ENCODE measurements at regions not wholly inside any gene's neighbourhood (a gene's known extent, or its start where the extent isn't known, plus 50 kb on each side); places are given as distances from the start of the nearest gene placed in this dataset.

DNA sequence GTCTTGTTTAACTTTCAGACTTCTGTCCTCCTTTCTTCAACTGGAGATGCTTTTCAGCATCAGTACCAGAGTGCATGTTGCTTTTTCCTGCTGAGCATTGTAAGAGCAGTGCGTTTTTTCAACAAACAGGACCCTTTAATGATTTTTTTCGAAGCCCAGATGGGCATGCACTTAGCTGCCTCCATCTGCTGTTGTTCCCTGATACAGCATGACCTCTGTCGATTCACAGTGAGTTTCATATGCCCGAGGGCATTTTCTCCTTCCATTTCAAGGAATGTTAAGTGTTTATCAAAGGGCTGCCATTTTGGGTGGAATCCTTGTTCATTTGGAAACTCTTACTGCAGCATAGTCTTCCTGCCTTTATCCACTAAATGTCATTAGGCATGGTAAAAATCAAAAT is 428.6 kb downstream of the DTHD1 start:
- in situ Hi-C loops (cut with MboI; ENCODE audit: low sequenced_read_pairs), result no loop called here

- in situ Hi-C loops (cut with MboI; ENCODE audit: low sequenced_read_pairs), result no loop called here
These were observed 430.6 kb downstream of the DTHD1 start for GRCh38 chr4:36712013-36712412.

DNA sequence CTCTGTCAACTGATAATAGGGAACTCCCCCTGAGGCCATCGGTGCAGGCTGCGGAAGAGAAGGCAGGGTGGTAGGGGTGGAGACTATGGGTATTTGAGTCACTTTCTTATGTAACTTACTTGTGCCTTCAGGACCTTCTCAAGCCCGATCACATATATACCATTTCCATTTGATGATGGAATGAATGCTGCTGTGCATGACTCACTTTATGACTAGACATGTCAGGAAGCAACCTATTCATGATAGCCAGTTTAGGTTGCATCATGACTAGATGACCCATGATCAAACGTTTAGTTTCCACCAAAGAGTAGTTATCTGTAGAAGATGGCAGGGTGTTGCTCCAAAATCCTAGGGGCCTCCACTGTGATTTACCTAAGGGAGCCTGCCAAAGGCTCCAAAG is 435.5 kb downstream of the DTHD1 start:
- in situ Hi-C loops (cut with MboI; ENCODE audit: low sequenced_read_pairs), result no loop called here

DNA sequence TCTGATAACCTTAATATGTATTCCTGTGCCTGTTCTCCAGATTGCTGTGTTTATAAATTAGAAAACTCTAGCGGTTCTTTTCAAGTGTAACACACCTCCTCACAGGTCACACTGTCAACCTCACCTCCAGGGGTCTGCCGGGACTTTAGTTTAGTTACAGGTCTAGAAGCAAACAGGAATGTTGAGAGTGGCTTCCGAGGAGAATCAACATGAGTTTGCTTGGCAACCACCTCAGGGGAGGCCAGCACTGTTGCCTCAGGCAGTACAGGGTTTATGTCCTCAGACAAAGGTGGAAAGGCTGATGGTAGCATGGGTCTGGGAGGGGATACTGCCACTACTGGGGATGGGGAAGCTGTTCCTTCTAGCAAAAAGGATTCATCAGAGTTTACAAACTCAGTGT is 438.0 kb downstream of the DTHD1 start:
- in situ Hi-C loops (cut with MboI; ENCODE audit: low sequenced_read_pairs), result no loop called here

- in situ Hi-C loops (cut with MboI; ENCODE audit: low sequenced_read_pairs), result no loop called here
These were observed 441.6 kb downstream of the DTHD1 start for GRCh38 chr4:36722986-36723385.

GRCh38 chr4:36734334-36734733 is 452.9 kb downstream of the DTHD1 start:
- in situ Hi-C loops (cut with MboI; ENCODE audit: low sequenced_read_pairs), result no loop called here

- in situ Hi-C loops (cut with MboI; ENCODE audit: low sequenced_read_pairs), result no loop called here
These were observed 456.3 kb downstream of the DTHD1 start for GRCh38 chr4:36737691-36738090.

DNA sequence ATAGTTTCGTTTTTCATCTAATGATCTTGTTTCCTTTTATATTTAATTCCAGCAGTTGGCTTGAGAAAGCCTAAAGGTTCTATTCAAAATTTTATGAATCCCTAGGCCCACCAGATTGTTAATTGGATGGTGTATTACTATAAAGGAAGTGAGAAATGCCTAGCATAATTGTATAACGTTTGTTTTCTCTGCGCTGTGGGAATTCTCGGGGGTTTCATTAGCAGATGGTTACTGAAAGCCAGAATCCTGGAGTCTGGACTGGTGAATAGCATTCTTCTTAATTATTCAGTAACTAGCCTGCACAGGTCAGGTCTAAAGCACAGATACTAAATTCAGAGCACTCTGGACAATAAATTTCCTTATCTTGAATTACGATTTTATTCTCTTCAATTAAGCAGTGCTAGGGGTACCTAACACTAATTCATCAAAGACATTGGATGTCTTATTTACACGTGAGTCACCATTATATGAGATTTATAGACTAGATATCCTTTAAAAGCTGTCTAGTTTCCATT is 459.4 kb downstream of the DTHD1 start:
- in situ Hi-C loops (cut with MboI; ENCODE audit: low sequenced_read_pairs), result no loop called here

GRCh38 chr4:36747277-36748129 is 466.1 kb downstream of the DTHD1 start:
- in situ Hi-C loops (cut with MboI; ENCODE audit: low sequenced_read_pairs), result no loop called here

DNA sequence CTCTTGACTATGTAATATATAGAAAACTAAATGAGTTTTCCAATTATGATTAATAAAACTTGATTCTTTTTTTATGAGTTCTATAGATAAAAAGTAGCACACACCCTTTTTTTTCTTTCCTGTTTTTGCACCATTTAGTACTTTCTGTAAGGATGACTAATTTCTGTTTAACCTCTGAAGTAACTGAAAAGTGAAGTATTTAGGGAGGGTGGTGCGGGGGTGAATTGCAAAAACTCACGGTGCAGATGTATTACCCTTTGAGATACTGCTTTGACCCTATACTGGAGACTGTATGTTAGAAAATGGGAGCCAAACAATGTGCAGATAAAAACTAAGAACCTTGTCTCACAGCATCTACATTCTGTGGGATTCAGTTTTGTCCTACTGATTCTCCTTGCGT is 471.6 kb downstream of the DTHD1 start:
- in situ Hi-C loops (cut with MboI; ENCODE audit: low sequenced_read_pairs), result no loop called here

DNA sequence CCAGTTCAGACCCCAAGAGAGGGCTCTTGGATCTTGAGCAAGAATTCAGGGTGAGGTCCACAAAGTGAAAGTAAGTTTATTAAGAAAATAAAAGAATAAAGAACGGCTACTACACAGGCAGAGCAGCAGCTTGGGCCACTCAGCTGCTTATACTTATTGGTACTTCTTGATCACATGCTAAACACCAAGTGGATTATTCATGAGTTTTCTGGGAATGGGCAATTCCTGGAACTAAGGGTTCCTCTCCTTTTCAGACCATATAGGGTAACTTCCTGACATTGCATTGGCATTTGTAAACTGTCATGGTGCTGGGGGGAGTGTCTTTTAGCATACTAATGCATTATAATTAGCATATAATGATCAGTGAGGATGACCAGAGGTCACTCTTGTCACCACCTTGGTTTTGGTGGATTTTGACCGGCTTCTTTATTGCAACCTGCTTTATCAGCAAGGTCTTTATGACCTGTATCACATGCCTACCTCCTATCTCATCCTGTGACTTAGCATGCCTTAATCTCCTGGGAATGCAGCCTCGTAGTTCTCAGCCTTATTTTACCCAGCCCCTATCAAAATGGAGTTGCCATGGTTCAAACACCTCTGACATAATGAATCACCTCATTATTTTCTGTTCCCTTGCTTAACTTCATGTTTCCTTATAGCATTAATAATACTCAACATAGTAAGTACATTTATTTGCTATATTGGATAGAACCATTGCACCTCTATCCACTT is 476.3 kb downstream of the DTHD1 start:
- in situ Hi-C loops (cut with MboI; ENCODE audit: low sequenced_read_pairs), result no loop called here

DNA sequence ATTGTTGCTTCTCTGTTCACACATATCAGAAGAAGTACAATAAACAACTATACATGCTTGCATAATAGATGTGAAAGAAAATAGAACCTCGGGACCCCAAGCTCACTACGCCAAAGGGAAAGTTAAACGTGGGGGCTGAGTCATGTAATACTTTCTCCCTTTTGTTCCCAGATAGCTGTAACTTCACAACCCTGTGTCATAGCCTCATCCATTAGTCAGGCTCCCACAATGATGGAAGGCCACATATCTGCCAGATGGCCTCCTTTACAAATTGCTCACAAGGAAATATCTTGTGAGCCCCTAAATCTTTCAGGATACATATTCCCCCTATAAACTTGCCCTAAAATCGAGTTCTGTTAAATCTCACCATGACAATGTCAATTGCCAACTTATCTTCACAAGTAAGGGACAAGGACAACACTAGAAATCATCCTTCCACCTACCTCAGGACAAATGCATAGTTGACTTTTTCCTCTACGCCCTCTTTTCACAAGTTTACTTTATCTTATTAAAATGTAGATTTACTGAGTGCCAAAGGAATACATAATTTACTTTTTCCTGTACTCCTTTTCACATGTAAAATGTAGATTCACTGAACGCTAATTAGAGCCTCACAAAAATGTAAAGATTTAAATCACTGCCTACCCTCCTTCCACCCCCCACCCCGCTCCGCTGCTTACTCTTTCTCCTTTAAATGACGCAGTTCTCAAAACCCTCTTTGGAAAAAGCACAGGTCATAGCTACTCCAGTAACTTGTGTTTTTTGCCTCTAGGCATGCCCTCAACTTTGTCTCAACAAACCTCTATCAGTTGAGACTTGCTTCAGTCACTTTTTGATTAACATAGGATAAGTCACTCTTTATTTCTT is 477.1 kb downstream of the DTHD1 start:
- in situ Hi-C loops (cut with MboI; ENCODE audit: low sequenced_read_pairs), result no loop called here

DNA sequence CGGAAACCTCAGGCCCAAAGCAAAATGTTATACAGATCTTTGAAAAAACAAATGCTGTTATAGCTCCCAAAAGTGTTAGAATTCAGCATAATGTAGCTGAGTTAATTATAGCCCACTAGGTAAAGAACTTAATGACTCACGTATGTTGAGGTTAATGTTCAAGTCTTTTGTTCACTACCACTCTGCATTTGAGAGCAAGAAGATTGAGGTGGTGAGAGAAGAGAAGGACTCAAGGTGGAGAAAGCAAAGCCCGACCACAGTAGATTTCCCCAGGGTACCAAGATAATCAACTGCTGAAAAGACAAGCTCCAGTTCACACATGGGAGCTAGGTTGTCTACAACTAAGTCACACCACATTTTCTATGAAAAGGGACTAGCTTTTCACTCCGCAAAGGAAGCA is 480.2 kb downstream of the DTHD1 start:
- in situ Hi-C loops (cut with MboI; ENCODE audit: low sequenced_read_pairs), result no loop called here

DNA sequence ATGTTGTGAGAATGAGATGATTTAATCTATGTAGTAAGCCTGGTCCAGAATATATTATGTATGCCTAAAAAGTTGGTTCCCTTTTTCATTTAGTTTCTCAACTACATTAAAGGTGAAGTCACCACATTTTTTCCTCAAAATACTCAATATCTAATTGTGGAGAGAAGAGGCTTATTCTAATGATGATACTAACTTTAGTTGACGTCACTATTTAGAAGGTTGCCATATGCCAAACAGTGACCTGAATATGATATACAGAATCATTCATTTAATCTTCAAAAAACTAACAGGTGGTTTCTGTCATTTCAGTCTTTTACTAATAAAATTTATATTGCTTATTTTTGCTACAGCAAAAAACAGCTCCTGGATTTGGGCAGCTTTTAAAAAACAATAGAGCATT is 480.7 kb upstream of the NWD2 start:
- in situ Hi-C loops (cut with MboI; ENCODE audit: low sequenced_read_pairs), result no loop called here

- in situ Hi-C loops (cut with MboI; ENCODE audit: low sequenced_read_pairs), result no loop called here
These were observed 476.9 kb upstream of the NWD2 start for GRCh38 chr4:36767596-36767995.

GRCh38 chr4:36771411-36772153 is 473.0 kb upstream of the NWD2 start:
- in situ Hi-C loops (cut with MboI; ENCODE audit: low sequenced_read_pairs), result no loop called here

GRCh38 chr4:36772154-36772516 is 472.4 kb upstream of the NWD2 start:
- in situ Hi-C loops (cut with MboI; ENCODE audit: low sequenced_read_pairs), result no loop called here

- in situ Hi-C loops (cut with MboI; ENCODE audit: low sequenced_read_pairs), result no loop called here
These were observed 471.1 kb upstream of the NWD2 start for GRCh38 chr4:36773467-36773866.

DNA sequence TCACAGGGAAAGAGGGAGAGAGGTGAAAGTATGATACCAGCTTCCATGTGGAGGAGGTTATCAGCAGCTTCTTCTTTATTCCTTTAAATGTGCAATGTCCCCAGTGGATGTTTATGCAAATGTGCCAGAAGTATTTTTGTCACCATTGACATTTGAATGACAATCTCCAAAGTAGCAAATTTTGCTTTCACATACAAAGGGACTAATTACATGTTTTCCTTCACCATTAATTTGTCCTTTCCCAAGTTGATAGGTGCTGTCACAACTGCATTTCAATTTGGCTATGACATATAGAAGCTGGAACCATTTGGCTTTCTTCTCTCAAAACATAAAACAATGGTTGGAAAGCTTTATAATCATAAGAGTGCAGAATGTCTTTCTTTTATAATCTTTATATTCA is 469.0 kb upstream of the NWD2 start:
- in situ Hi-C loops (cut with MboI; ENCODE audit: low sequenced_read_pairs), result no loop called here

DNA sequence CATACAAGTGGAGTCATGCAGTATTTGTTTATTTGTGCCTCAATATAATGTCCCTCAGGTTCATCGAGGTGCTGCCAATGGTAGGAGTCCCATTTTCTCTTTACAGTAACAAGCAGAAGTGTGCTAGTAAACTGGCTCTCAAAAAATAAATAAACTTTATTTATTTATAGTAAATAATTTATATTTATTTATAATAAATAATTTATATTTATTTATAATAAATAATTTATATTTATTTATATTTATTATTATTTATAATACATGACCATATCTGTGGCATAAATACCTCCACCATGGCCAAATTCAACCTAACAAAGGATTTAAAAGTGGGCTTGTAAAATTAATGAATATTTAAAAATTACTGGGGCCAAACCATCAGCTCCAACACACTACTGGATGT is 464.9 kb upstream of the NWD2 start:
- in situ Hi-C loops (cut with MboI; ENCODE audit: low sequenced_read_pairs), result no loop called here

DNA sequence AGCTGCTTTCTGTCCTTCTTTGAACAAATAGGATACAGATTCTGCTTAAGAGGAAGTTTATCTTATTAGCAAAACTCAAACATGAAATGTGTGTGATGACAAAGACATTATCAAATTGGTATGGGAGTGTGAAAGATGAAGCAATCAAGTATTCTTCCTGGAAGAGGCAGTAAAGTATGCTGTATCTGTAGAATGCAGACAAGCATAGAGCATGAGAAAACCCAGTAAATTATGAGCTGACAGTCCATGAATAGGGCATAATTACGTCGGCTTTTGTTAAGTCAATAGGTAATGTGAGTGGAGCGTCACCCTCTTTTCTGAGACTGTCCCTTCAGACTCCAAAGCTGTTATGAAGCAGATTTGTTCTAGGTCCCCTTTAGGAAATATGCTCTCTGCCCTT is 458.6 kb upstream of the NWD2 start:
- in situ Hi-C loops (cut with MboI; ENCODE audit: low sequenced_read_pairs), result no loop called here
